ENCODE measurements at regions not wholly inside any gene's neighbourhood (a gene's known extent, or its start where the extent isn't known, plus 50 kb on each side); places are given as distances from the start of the nearest gene placed in this dataset.

GRCh38 chr1:214970016-214970415 lies 112.5 kb upstream of the KCNK2 start:
- TF ChIP-seq CTCF (conservative IDR thresholded peaks at IDR 0.05 in 1 of 2, IDR thresholded peaks at IDR 0.05 in 1 of 2; ENCODE audit: low read depth in 1 of 2, low read length in 2 of 2): no peak
- TF ChIP-seq EZH2 (IDR thresholded peaks at IDR 0.05; ENCODE audit: low read length, missing control alignments): no peak
